ENCODE measurements at regions not wholly inside any gene's neighbourhood (a gene's known extent, or its start where the extent isn't known, plus 50 kb on each side); places are given as distances from the start of the nearest gene placed in this dataset.
"Not testable (repeated sequence)": the region's sequence is repeated elsewhere in the genome, so short reads cannot be mapped to it uniquely, and the experiment has no call there.

DNA sequence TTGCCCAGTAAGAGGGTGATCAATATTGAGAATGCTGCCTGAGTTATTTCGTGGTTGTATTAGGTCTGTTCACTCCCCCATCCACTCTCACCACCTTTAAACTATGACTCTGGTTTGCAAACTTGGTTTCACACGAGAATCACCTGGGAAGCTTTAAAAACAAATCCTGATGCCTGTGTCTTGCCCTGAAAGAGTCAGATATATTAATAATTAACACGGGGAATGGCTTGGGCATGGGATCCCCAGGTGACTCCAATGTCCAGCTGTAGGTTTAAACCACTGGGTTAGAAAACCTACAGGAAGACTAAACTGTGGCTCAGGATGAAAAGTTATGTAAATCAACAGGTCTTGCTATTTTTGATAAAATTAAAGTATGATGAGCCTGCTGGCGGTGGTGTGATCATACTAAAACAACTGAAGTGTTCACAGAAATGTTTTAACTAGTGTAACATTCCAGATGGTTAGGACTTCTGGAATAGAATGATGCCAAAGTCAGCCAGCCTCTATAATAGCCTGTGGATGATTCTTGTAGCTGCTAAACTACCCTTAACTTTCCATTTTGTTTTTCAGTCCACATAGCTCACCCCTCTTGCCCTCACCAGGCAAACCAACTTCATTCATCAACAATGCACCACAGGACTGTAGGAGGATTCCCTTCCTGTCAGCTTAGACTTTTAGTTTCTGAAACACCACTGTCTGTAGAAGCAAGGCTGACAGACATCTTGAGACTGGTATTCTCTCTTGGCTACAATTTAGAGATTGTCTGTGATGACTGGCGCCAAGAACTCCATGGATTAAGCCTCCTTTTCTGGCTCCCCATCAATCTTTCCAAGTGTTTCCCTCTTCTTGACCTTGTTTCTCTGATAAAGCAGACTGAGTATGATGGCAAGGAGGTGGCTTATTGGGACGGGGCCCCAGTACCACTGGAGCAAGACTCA, 119.1 kb upstream of the ADAMTS9 start:
- no peak for ATAC-seq (replicated peaks in 6 of 8)
- WGBS, 10 experiments, result 47 to 97% (median 74%) methylated on average over 2 to 6 of the region's 6 CpGs; no CpG with 5 or more reads in 1 of the 10 experiments

DNA sequence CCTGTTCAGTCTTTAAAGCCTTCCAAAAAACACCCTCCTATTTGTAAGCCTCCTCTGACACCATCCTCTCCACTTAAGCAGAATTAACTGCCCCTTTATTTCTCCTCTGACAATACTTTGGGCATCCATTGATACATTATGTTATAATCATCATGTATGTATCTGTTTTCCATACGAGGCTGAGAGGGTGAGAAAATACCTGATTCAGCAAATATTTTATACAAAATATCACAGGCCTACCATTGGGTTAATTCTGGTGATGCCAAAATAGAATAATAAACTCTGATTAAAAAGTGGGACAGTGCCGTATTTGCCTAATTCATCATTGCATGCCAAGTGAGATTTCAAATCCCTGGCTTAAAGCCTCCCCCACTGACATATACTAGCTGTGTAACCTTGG, 118.2 kb upstream of the ADAMTS9 start:
- no peak overlapping the region for H3K27ac ChIP-seq
- in situ Hi-C loops (cut with MboI; ENCODE audit: low pct_unique_long_range_greater_than_20kb in 2 of 9, low sequenced_read_pairs in 9 of 9, unreplicated experiment in 9 of 9), result no loop called here
- peaks cover 0 to 14% of the 10 kb centered on the region in 2 donors for H3K4me1 ChIP-seq (replicated peaks in 1 of 2)
- 22 to 100% (median 84%) methylated on average over 1 to 2 of the region's 2 CpGs; no CpG with 5 or more reads in 1 of the 10 experiments for WGBS, 10 experiments
- no peak overlapping the region for H3K4me3 ChIP-seq
- ATAC-seq (replicated peaks in 6 of 8), result no peak

More for the DNA sequence above, 119.1 kb upstream of the ADAMTS9 start:
- Histone ChIP-seq H3K4me1 (replicated peaks in 1 of 2) (peaks cover 0 to 14% of the 10 kb centered on the region in 2 donors), H3K27ac (no peak overlapping the region), H3K4me3 (no peak overlapping the region)
- in situ Hi-C loops (cut with MboI; ENCODE audit: low pct_unique_long_range_greater_than_20kb in 2 of 9, low sequenced_read_pairs in 9 of 9, unreplicated experiment in 9 of 9), result no loop called here

DNA sequence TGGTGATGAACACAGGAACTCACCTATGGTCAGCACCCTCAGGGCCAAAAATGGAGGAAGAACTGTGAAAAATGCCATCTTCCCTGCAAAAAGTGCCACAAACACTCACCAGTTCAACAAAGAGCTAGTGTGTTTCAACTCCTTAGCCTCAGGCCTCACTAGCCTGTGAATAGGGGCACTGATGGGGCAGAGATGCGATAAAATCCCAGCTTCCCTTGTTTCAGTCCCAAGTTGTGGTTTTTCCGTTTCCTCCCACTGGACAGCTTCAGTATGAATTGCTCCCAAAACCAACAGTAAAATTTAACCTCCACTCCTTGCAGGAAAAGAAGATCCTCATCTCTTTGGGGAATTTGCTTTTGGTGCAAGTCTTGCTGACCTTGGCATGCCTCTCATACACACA, 117.4 kb upstream of the ADAMTS9 start:
- Histone ChIP-seq H3K4me1 (replicated peaks in 1 of 2) (peaks cover 0 to 14% of the 10 kb centered on the region in 2 donors), H3K27ac (no peak overlapping the region), H3K4me3 (no peak overlapping the region)
- ATAC-seq (replicated peaks in 6 of 8), result no peak
- 48 to 100% (median 100%) methylated on average over 1 to 2 of the region's 2 CpGs; no CpG with 5 or more reads in 5 of the 10 experiments for WGBS, 10 experiments
- in situ Hi-C loops (cut with MboI; ENCODE audit: low pct_unique_long_range_greater_than_20kb in 2 of 9, low sequenced_read_pairs in 9 of 9, unreplicated experiment in 9 of 9), result no loop called here

DNA sequence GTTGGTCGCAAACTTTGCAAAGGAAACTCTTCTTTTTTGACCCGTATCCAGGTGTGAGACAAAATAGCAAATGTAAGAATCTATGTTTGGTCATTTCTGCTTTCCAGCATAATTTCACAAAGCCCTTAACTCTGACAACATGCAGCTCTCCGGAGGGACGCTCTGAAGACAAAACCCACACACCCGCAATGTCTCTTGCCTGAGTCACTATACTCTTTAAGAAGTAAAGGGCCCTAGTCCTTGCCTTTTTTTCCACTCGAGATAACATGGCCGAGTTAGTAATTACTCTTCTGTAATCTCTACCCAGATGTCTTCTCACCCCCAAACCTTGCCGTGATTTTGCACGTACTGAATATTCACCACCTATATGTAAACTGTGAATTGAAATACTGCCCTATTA, 115.7 kb upstream of the ADAMTS9 start:
- Histone ChIP-seq H3K4me1 (replicated peaks in 1 of 2) (peaks cover 0 to 14% of the 10 kb centered on the region in 2 donors), H3K27ac (no peak overlapping the region), H3K4me3 (no peak overlapping the region)
- in situ Hi-C loops (cut with MboI; ENCODE audit: low pct_unique_long_range_greater_than_20kb in 2 of 9, low sequenced_read_pairs in 9 of 9, unreplicated experiment in 9 of 9), result no loop called here
- WGBS, 10 experiments, result 67 to 98% (median 87%) methylated on average over 4 to 9 of the region's 9 CpGs; no CpG with 5 or more reads in 3 of the 10 experiments
- ATAC-seq (replicated peaks in 6 of 8), result no peak

DNA sequence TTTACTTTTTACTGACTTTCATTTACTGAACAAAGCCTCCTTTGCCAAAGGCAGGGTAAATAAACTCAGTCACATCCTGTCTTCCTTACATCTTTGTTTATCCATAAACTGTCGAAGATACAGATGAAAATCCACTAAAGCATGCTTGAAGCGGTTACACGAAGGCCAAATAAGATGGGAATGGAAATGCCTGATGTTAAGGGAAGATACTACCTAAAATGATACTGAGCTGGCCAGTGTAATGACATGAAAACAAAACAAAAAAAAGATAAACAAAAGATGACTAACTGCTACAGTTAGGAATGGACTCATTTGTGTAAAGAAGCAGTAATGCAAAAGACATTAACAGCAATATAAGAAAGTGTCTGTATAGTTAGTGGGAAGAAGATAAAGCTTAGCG, 114.7 kb upstream of the ADAMTS9 start:
- ATAC-seq (replicated peaks in 6 of 8), result no peak
- in situ Hi-C loops (cut with MboI; ENCODE audit: low pct_unique_long_range_greater_than_20kb in 2 of 9, low sequenced_read_pairs in 9 of 9, unreplicated experiment in 9 of 9), result no loop called here
- Histone ChIP-seq H3K4me3 (no peak overlapping the region), H3K4me1 (replicated peaks in 1 of 2) (peaks cover 0 to 14% of the 10 kb centered on the region in 2 donors), H3K27ac (no peak overlapping the region)
- WGBS, 10 experiments, result 66 to 100% (median 94%) methylated on average over 1 to 4 of the region's 4 CpGs

DNA sequence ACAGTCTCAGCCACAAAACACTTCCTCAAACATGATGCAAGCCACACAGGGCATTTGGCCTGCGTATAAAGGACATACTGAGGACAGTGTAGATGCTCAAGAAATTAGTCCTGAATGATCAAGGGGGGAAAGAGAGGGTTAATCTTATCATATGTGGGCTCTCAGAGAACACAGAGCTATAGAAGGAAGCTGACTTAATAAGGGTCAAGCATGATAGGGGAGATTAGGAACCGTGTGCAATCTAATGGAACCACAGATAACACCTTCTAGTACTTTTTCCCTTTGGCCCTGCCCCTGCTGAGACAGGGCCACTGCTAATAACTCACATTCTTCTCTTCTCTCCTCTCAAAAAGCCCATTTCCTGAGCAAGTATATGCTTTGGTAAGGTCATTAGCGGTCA, 114.1 kb upstream of the ADAMTS9 start:
- H3K4me3 ChIP-seq, result no peak overlapping the region
- no peak for ATAC-seq (replicated peaks in 6 of 8)
- peaks cover 0 to 14% of the 10 kb centered on the region in 2 donors for H3K4me1 ChIP-seq (replicated peaks in 1 of 2)
- H3K27ac ChIP-seq, result no peak overlapping the region
- in situ Hi-C loops (cut with MboI; ENCODE audit: low pct_unique_long_range_greater_than_20kb in 2 of 9, low sequenced_read_pairs in 9 of 9, unreplicated experiment in 9 of 9), result no loop called here
- WGBS, 10 experiments, result 29 to 100% (median 92%) methylated on average over 1 to 3 of the region's 3 CpGs; no CpG with 5 or more reads in 1 of the 10 experiments

DNA sequence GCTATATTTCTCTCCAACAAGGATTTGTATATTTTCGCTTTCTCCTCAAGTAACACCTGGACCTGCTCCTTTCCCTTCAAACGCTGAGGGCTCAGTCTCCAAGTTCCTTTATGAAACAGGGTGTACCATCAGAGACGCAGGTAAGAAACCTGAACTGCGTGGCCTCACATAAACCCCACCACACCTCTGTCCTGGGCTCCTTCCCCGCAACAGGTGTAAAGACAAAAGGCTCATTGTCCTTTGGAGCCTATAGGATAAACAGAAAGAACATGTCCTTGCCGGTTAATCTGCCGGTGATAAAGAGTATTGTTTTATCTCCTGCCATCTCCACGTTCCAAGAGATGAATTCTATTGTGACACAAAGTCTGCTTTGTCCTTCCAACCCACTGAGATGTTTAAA, 111.8 kb upstream of the ADAMTS9 start:
- Histone ChIP-seq H3K4me1 (replicated peaks in 1 of 2) (peaks cover 0 to 13% of the 10 kb centered on the region in 2 donors), H3K27ac (no peak overlapping the region), H3K4me3 (no peak overlapping the region)
- in situ Hi-C loops (cut with MboI; ENCODE audit: low pct_unique_long_range_greater_than_20kb in 2 of 9, low sequenced_read_pairs in 9 of 9, unreplicated experiment in 9 of 9), result no loop called here
- no peak for ATAC-seq (replicated peaks in 6 of 8)
- 30 to 100% (median 86%) methylated on average over 1 to 6 of the region's 8 CpGs; no CpG with 5 or more reads in 2 of the 10 experiments for WGBS, 10 experiments

DNA sequence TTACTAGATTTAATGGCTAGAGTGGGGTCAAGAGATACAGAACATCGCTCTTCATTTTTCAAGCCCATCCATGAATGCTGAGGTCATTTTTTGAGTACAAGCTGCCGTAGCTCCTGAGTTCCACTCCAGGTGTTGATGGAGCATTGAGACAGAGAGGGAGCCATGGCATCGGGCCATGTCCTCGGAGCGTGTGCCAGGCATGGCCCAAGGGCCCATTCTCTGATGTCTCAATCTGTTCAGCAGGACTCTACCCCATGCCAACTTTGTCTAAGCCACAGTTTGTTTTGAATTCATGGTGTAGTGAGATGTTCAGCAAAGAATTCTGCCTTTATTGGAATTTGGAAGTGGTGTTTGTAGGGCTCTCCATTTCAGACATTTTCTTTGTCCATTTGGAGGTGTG, 110.5 kb upstream of the ADAMTS9 start:
- H3K4me3 ChIP-seq, result no peak overlapping the region
- 47 to 100% (median 100%) methylated on average over 1 to 4 of the region's 5 CpGs; no CpG with 5 or more reads in 1 of the 10 experiments for WGBS, 10 experiments
- no peak for ATAC-seq (replicated peaks in 6 of 8)
- in situ Hi-C loops (cut with MboI; ENCODE audit: low pct_unique_long_range_greater_than_20kb in 2 of 9, low sequenced_read_pairs in 9 of 9, unreplicated experiment in 9 of 9), result no loop called here
- peaks cover 0 to 3% of the 10 kb centered on the region in 2 donors for H3K4me1 ChIP-seq (replicated peaks in 1 of 2)
- H3K27ac ChIP-seq, result no peak overlapping the region

DNA sequence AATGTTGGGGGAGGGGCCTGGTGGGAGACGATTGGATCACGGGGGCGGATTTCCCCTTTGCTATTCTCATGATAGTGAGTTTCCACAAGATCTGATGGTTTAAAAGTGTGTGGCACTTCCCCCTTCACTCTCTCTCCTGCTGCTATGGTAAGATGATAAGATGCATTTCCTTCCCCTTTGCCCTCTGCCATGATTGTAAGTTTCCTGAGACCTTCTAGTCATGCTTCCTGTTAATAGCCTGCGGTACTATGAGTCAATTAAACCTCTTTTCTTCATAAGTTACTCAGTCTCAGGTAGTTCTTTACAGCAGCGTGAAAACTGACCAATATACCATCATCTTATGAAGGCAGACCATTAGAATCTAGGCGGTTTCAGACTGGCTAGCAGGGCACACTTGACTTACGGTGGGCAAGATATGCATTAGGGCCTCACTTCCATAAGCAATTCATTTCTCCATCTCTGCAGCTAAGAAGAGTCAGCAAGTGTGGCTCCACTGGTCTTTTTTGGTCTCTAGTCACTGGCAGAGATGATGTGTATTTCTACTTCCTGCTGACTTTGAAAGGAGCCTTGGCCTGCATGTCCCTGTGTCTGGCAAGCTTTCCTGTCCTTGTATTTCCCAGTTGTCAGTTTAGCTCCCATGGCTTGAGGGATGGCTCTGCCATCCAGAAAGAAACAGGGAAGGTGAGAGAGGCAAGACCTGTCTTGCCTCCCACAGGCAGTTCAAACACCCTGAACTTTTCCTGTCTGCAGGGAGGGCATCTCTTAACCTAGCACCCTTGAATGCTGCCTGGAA, 109.0 kb upstream of the ADAMTS9 start:
- 57 to 94% (median 79%) methylated on average over 1 to 6 of the region's 7 CpGs; no CpG with 5 or more reads in 1 of the 10 experiments for WGBS, 10 experiments

DNA sequence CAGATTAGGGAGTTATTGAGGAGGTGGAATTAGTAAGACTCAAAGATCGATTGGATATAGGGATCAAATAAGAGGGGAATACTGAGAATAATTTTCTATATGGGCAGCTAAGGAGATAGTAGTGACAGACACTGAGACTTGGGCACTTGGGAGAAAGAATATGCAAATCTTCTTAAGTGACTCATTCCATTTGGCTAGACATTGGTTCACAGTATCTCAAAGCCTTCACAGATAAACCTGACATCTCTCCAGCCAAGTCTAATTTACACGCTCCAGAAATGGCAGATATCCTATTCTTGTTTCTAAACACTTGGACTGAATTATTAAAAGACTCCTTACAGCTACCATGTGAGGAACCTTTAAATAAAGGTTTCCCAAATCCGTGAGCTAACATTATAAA, 104.6 kb upstream of the ADAMTS9 start:
- peak in 2 of 8 experiments; percentile 73 to 88 for ATAC-seq (replicated peaks in 6 of 8)
- Histone ChIP-seq H3K4me1 (replicated peaks in 1 of 2) (peaks cover 0 to 10% of the 10 kb centered on the region in 2 donors), H3K4me3 (no peak overlapping the region), H3K27ac (no peak overlapping the region)
- WGBS, 10 experiments, result 43 to 100% (median 94%) methylated on average over 1 to 3 of the region's 3 CpGs
- in situ Hi-C loops (cut with MboI; ENCODE audit: low pct_unique_long_range_greater_than_20kb in 2 of 9, low sequenced_read_pairs in 9 of 9, unreplicated experiment in 9 of 9), result no loop called here

More for the DNA sequence above, 109.0 kb upstream of the ADAMTS9 start:
- in situ Hi-C loops (cut with MboI; ENCODE audit: low pct_unique_long_range_greater_than_20kb in 2 of 9, low sequenced_read_pairs in 9 of 9, unreplicated experiment in 9 of 9), result no loop called here
- H3K4me3 ChIP-seq, result no peak overlapping the region
- ATAC-seq (replicated peaks in 6 of 8), result no peak
- peaks cover 0 to 3% of the 10 kb centered on the region in 2 donors for H3K4me1 ChIP-seq (replicated peaks in 1 of 2)
- no peak overlapping the region for H3K27ac ChIP-seq

DNA sequence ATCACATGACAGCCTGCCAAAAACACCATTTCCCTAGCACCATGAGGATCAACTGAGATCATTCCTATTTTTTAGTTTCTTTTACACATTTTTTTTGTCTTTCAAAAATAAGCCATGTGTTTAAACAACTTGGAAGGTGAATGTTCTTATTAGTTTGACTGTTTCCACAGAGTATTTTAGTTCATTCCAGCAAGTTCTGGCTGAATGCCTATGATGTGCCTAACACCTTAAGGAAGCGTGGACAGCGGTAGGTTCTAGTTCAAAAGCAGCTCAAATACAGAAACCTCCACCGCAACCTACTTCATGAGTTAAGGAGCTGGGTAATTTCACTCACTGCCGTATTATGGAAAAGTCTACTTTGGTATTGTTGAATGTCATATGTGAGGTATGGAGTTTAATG, 101.3 kb upstream of the ADAMTS9 start:
- H3K4me1 ChIP-seq (replicated peaks in 1 of 2), result peaks cover 0 to 6% of the 10 kb centered on the region in 2 donors
- ATAC-seq (replicated peaks in 6 of 8), result no peak
- in situ Hi-C loops (cut with MboI; ENCODE audit: low pct_unique_long_range_greater_than_20kb in 2 of 9, low sequenced_read_pairs in 9 of 9, unreplicated experiment in 9 of 9), result no loop called here
- no peak overlapping the region for H3K4me3 ChIP-seq
- 87 to 100% (median 95%) methylated on average over 2 to 4 of the region's 4 CpGs; no CpG with 5 or more reads in 2 of the 10 experiments for WGBS, 10 experiments
- no peak overlapping the region for H3K27ac ChIP-seq

DNA sequence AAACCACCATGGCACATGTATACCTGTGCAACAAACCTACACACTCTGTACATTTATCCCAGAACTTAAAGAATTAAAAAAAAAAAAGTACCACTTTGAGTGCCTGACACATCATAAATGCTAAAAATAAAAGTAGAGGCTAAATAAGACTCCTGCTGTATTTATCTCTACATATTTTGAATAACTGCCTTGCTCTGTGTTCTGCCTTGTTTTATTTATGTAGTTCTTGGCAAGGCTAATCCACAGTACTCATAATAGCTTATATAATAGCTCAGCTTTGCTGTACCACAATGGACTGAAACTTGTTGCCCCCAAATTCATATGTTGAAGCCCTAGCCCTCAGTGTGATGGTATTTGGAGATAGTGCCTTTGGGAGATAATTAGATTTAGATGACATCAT, 95.4 kb upstream of the ADAMTS9 start:
- in situ Hi-C loops (cut with MboI; ENCODE audit: low pct_unique_long_range_greater_than_20kb in 2 of 9, low sequenced_read_pairs in 9 of 9, unreplicated experiment in 9 of 9), result no loop called here
- no peak overlapping the region for H3K4me3 ChIP-seq
- no peak for ATAC-seq (replicated peaks in 6 of 8)
- no peaks in the 10 kb centered on the region for H3K4me1 ChIP-seq (replicated peaks in 1 of 2)
- H3K27ac ChIP-seq, result no peak overlapping the region

DNA sequence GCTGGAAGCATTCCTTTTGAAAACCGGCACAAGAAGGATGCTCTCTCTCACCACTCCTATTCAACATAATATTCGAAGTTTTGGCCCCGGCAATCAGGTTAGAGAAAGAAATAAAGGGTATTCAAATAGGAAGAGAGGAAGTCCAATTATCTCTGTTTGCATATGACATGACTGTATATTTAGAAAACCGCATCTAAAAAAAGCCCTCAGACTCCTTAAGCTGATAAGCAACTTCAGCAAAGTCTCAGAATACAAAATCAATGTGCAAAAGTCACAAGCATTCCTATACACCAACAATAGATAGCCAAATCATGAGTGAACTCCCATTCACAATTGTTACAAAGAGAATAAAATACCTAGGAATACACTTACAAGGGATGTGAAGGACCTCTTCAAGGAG, 93.1 kb upstream of the ADAMTS9 start:
- H3K4me1 ChIP-seq (replicated peaks in 1 of 2); H3K27ac ChIP-seq; ATAC-seq (replicated peaks in 6 of 8); in situ Hi-C loops (cut with MboI; ENCODE audit: low pct_unique_long_range_greater_than_20kb in 2 of 9, low sequenced_read_pairs in 9 of 9, unreplicated experiment in 9 of 9); H3K4me3 ChIP-seq: not testable (repeated sequence)
- 48 to 100% (median 79%) methylated on average over 2 to 4 of the region's 4 CpGs; no CpG with 5 or more reads in 3 of the 10 experiments for WGBS, 10 experiments
